ENCODE measurements at regions not wholly inside any gene's neighbourhood (a gene's known extent, or its start where the extent isn't known, plus 50 kb on each side); places are given as distances from the start of the nearest gene placed in this dataset.

- H3K27me3 ChIP-seq (ENCODE audit: control insufficient read depth in 1 of 2, insufficient read depth in 2 of 2, low read length in 2 of 2): no peaks in the 10 kb centered on the region
- H3K27ac ChIP-seq (ENCODE audit: low read depth, low read length): no peak overlapping the region
- H3K36me3 ChIP-seq (ENCODE audit: insufficient read depth, low read length): no peaks in the 10 kb centered on the region
- no peaks in the 10 kb centered on the region for H3K9me3 ChIP-seq (ENCODE audit: low read length)
- no peak overlapping the region for H3K4me3 ChIP-seq (ENCODE audit: low read depth in 1 of 2, low read length in 2 of 2)
- no peak overlapping the region for H3K9ac ChIP-seq (ENCODE audit: low read length)
- no peaks in the 10 kb centered on the region for H3K4me1 ChIP-seq (ENCODE audit: insufficient read depth, low read length)
Observed at GRCh38 chr6:9532621-9533557, 882.0 kb downstream of the TFAP2A start.

DNA sequence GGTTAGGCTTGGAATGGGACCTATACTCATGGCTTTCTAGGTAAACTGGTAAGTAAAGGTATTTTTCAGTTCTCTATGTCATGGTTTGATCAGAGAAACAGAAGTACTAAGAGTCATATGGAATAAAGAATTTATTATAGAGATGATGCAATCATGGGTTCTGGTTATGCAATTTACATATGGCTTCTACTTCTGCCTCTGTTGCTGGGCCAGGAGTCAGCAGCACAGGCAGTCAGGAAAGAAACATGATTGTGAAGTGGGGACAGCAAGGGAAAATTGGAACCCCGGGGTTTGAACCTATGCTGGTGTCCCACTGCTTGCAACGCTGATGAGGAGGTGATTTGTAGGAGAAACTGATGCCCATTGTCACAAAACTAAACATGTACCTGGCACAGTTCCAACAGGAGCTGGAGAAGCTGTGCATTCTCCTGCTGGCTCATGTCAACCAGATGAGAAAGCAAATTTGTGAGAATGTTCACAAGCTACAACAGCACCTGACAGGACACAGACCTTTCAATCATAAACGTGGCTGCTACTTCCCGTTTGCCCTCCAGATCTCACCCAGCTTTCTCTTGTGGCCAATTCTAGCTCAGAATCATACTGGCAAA lies 887.1 kb downstream of the TFAP2A start:
- Histone ChIP-seq H3K36me3 (ENCODE audit: insufficient read depth, low read length) (no peaks in the 10 kb centered on the region), H3K9me3 (ENCODE audit: low read length) (no peaks in the 10 kb centered on the region), H3K27ac (ENCODE audit: low read depth, low read length) (no peak overlapping the region), H3K27me3 (ENCODE audit: control insufficient read depth in 1 of 2, insufficient read depth in 2 of 2, low read length in 2 of 2) (no peaks in the 10 kb centered on the region), H3K4me1 (ENCODE audit: insufficient read depth, low read length) (no peaks in the 10 kb centered on the region), H3K4me3 (ENCODE audit: low read depth in 1 of 2, low read length in 2 of 2) (no peak overlapping the region), H3K9ac (ENCODE audit: low read length) (no peak overlapping the region)

GRCh38 chr6:9523462-9523861 lies 891.4 kb downstream of the TFAP2A start:
- Histone ChIP-seq H3K27me3 (ENCODE audit: control insufficient read depth in 1 of 2, insufficient read depth in 2 of 2, low read length in 2 of 2) (no peaks in the 10 kb centered on the region), H3K4me1 (ENCODE audit: insufficient read depth, low read length) (no peaks in the 10 kb centered on the region), H3K4me3 (ENCODE audit: low read depth in 1 of 2, low read length in 2 of 2) (no peak overlapping the region), H3K9me3 (ENCODE audit: low read length) (no peaks in the 10 kb centered on the region), H3K36me3 (ENCODE audit: insufficient read depth, low read length) (no peaks in the 10 kb centered on the region), H3K27ac (ENCODE audit: low read depth, low read length) (no peak overlapping the region), H3K9ac (ENCODE audit: low read length) (no peak overlapping the region)

DNA sequence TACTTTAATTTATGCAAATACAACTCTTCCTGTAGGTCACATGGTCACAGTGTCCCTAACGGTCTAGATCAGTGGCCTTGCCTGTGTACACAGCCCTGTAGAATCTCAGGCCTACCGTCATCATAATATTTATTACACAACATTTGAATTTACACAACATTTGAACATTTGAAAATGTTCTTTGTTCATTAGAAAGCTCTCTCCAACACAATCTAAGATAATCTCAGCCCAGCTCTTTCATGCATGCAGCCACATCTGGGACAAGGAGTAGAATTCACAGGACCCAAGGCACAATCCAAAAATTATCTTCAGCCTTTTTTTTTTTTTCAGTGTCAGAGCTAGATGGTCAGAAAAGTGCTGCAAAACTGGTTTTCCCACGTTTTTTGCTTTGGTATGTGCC lies 892.8 kb downstream of the TFAP2A start:
- Histone ChIP-seq H3K4me1 (ENCODE audit: insufficient read depth, low read length) (no peaks in the 10 kb centered on the region), H3K27ac (ENCODE audit: low read depth, low read length) (no peak overlapping the region)

DNA sequence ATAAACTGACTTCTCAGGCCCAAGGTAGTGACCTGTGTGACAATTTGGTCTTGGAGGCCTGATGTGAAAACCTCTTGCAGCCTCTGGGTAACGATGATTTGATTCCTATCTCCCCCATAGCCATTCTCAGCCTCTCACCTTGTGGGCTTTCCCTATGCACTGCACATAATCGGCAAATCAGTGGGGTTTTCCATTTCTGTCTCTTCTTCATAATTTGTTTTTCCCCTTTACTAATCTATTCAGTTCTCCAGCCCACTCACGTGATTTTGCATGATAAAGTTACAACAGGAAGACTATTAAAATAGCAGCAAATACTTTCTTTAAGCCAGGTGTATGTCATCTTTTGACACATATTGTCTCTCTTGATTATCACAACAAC lies 893.7 kb downstream of the TFAP2A start:
- no peaks in the 10 kb centered on the region for H3K36me3 ChIP-seq (ENCODE audit: insufficient read depth, low read length)
- no peak overlapping the region for H3K27ac ChIP-seq (ENCODE audit: low read depth, low read length)
- H3K9ac ChIP-seq (ENCODE audit: low read length): no peak overlapping the region
- H3K4me1 ChIP-seq (ENCODE audit: insufficient read depth, low read length): no peaks in the 10 kb centered on the region
- no peak overlapping the region for H3K4me3 ChIP-seq (ENCODE audit: low read depth in 1 of 2, low read length in 2 of 2)
- no peaks in the 10 kb centered on the region for H3K9me3 ChIP-seq (ENCODE audit: low read length)
- H3K27me3 ChIP-seq (ENCODE audit: control insufficient read depth in 1 of 2, insufficient read depth in 2 of 2, low read length in 2 of 2): no peaks in the 10 kb centered on the region

More for the DNA sequence above, 892.8 kb downstream of the TFAP2A start:
- no peaks in the 10 kb centered on the region for H3K27me3 ChIP-seq (ENCODE audit: control insufficient read depth in 1 of 2, insufficient read depth in 2 of 2, low read length in 2 of 2)
- H3K36me3 ChIP-seq (ENCODE audit: insufficient read depth, low read length): no peaks in the 10 kb centered on the region
- no peak overlapping the region for H3K9ac ChIP-seq (ENCODE audit: low read length)
- H3K4me3 ChIP-seq (ENCODE audit: low read depth in 1 of 2, low read length in 2 of 2): no peak overlapping the region
- no peaks in the 10 kb centered on the region for H3K9me3 ChIP-seq (ENCODE audit: low read length)

DNA sequence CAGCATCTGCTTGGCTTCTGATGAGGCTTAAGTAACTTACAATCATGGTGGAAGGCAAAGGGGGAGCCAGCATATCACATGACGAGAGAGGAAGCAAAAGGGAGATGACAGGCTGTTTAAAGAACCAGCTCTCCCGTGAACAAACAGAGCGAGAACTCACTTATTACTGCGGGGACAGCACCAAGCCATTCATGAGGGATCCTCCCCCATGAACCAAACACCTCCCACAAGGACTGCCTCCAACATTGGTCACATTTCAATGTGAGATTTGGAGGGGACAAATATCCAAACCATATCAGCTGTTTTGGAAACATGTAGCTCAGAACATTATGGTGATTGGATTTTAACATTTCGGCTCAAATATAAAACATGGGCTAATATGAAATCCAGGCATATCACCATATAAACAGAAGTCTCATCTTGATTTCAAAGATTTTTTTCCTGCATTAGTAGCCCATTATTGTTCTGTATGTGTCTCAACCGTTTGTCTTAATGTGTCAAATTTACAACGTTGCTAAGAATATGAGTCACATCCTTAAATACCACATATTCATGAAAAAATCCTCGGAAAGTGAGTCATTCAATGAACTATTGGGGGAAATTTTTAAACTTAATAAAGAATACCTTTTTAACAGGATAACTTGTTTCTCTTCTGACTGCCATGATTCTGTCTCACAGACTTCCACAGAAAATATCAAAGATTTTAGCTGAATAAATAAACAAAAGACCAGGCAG lies 894.3 kb downstream of the TFAP2A start:
- H3K4me1 ChIP-seq (ENCODE audit: insufficient read depth, low read length): no peaks in the 10 kb centered on the region
- no peak overlapping the region for H3K9ac ChIP-seq (ENCODE audit: low read length)
- no peak overlapping the region for H3K4me3 ChIP-seq (ENCODE audit: low read depth in 1 of 2, low read length in 2 of 2)
- H3K27ac ChIP-seq (ENCODE audit: low read depth, low read length): no peak overlapping the region
- no peaks in the 10 kb centered on the region for H3K9me3 ChIP-seq (ENCODE audit: low read length)
- H3K36me3 ChIP-seq (ENCODE audit: insufficient read depth, low read length): no peaks in the 10 kb centered on the region
- no peaks in the 10 kb centered on the region for H3K27me3 ChIP-seq (ENCODE audit: control insufficient read depth in 1 of 2, insufficient read depth in 2 of 2, low read length in 2 of 2)

DNA sequence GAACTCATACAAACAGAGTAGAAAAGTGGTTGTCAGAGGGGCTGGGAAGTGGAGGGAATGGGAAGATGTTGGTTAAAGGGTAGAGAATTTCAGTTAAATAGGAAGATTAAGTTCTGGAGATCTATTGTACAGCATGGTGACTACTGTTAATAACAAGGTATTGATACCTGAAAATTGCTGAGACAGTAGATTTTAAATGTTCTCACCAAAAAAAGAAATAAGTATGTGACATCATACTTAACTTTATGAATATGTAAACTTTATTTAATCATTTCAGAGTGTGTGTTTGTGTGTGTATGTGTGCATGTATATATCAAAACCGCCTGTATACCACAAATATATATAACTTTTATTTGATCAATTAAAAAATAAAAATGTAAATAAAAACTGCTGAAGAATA lies 896.4 kb downstream of the TFAP2A start:
- no peak overlapping the region for H3K27ac ChIP-seq (ENCODE audit: low read depth, low read length)
- no peaks in the 10 kb centered on the region for H3K4me1 ChIP-seq (ENCODE audit: insufficient read depth, low read length)
- H3K36me3 ChIP-seq (ENCODE audit: insufficient read depth, low read length): no peaks in the 10 kb centered on the region
- no peaks in the 10 kb centered on the region for H3K27me3 ChIP-seq (ENCODE audit: control insufficient read depth in 1 of 2, insufficient read depth in 2 of 2, low read length in 2 of 2)
- H3K9me3 ChIP-seq (ENCODE audit: low read length): no peaks in the 10 kb centered on the region
- no peak overlapping the region for H3K9ac ChIP-seq (ENCODE audit: low read length)
- H3K4me3 ChIP-seq (ENCODE audit: low read depth in 1 of 2, low read length in 2 of 2): no peak overlapping the region

DNA sequence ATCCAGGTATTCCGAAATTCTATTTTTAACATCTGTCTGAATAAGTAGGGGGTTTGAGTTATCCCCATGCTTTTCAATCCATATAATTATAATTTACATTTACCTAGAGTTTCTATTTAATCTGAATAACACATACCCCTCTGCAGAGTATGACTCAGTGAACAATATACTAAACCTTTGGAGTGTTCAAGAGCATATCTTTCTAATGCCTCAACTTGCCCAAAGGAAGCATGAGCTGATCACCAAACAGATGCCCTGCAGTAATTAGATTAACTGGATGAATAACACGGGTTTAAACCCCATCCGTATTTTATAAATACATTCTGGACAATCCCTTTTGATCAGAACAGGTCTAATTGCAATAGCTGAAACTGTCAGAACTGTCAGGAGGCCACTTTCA lies 897.1 kb downstream of the TFAP2A start:
- H3K4me1 ChIP-seq (ENCODE audit: insufficient read depth, low read length): no peaks in the 10 kb centered on the region
- H3K27me3 ChIP-seq (ENCODE audit: control insufficient read depth in 1 of 2, insufficient read depth in 2 of 2, low read length in 2 of 2): no peaks in the 10 kb centered on the region
- H3K36me3 ChIP-seq (ENCODE audit: insufficient read depth, low read length): no peaks in the 10 kb centered on the region
- H3K9ac ChIP-seq (ENCODE audit: low read length): no peak overlapping the region
- H3K4me3 ChIP-seq (ENCODE audit: low read depth in 1 of 2, low read length in 2 of 2): no peak overlapping the region
- H3K9me3 ChIP-seq (ENCODE audit: low read length): no peaks in the 10 kb centered on the region
- H3K27ac ChIP-seq (ENCODE audit: low read depth, low read length): no peak overlapping the region

- Histone ChIP-seq H3K27me3 (ENCODE audit: control insufficient read depth in 1 of 2, insufficient read depth in 2 of 2, low read length in 2 of 2) (no peaks in the 10 kb centered on the region), H3K27ac (ENCODE audit: low read depth, low read length) (no peak overlapping the region), H3K36me3 (ENCODE audit: insufficient read depth, low read length) (no peaks in the 10 kb centered on the region), H3K4me3 (ENCODE audit: low read depth in 1 of 2, low read length in 2 of 2) (no peak overlapping the region), H3K9me3 (ENCODE audit: low read length) (no peaks in the 10 kb centered on the region), H3K9ac (ENCODE audit: low read length) (no peak overlapping the region), H3K4me1 (ENCODE audit: insufficient read depth, low read length) (no peaks in the 10 kb centered on the region)
Observed at GRCh38 chr6:9515633-9516606, 899.0 kb downstream of the TFAP2A start.

GRCh38 chr6:9514146-9514545 lies 900.7 kb downstream of the TFAP2A start:
- H3K9ac ChIP-seq (ENCODE audit: low read length): no peak overlapping the region

GRCh38 chr6:9511157-9511556 lies 903.7 kb downstream of the TFAP2A start:
- Histone ChIP-seq H3K27me3 (ENCODE audit: control insufficient read depth in 1 of 2, insufficient read depth in 2 of 2, low read length in 2 of 2) (no peaks in the 10 kb centered on the region), H3K36me3 (ENCODE audit: insufficient read depth, low read length) (no peaks in the 10 kb centered on the region), H3K9ac (ENCODE audit: low read length) (no peak overlapping the region), H3K9me3 (ENCODE audit: low read length) (no peaks in the 10 kb centered on the region), H3K4me3 (ENCODE audit: low read depth in 1 of 2, low read length in 2 of 2) (no peak overlapping the region), H3K27ac (ENCODE audit: low read depth, low read length) (no peak overlapping the region), H3K4me1 (ENCODE audit: insufficient read depth, low read length) (no peaks in the 10 kb centered on the region)

More at GRCh38 chr6:9514146-9514545, 900.7 kb downstream of the TFAP2A start:
- Histone ChIP-seq H3K4me1 (ENCODE audit: insufficient read depth, low read length) (no peaks in the 10 kb centered on the region), H3K36me3 (ENCODE audit: insufficient read depth, low read length) (no peaks in the 10 kb centered on the region), H3K27me3 (ENCODE audit: control insufficient read depth in 1 of 2, insufficient read depth in 2 of 2, low read length in 2 of 2) (no peaks in the 10 kb centered on the region), H3K4me3 (ENCODE audit: low read depth in 1 of 2, low read length in 2 of 2) (no peak overlapping the region), H3K9me3 (ENCODE audit: low read length) (no peaks in the 10 kb centered on the region), H3K27ac (ENCODE audit: low read depth, low read length) (no peak overlapping the region)
